GM19035 (cell line): ENCODE measurements at regions not wholly inside any gene's neighbourhood (a gene's known extent, or its start where the extent isn't known, plus 50 kb on each side); places are given as distances from the start of the nearest gene placed in this dataset.
A peak's percentile ranks its signal among the peaks of the same experiment; 100 is the strongest.

Experiments
- ATAC-seq: cut with Tn5 transposase; IDR thresholded peaks from one replicate; pipeline ENCODE4 v1.9.1; 2021; ENCODE audit not compliant: unreplicated experiment

- ATAC-seq = no peak
Observed at GRCh38 chr12:24759155-24759554, 189.7 kb downstream of the BCAT1 start.

DNA sequence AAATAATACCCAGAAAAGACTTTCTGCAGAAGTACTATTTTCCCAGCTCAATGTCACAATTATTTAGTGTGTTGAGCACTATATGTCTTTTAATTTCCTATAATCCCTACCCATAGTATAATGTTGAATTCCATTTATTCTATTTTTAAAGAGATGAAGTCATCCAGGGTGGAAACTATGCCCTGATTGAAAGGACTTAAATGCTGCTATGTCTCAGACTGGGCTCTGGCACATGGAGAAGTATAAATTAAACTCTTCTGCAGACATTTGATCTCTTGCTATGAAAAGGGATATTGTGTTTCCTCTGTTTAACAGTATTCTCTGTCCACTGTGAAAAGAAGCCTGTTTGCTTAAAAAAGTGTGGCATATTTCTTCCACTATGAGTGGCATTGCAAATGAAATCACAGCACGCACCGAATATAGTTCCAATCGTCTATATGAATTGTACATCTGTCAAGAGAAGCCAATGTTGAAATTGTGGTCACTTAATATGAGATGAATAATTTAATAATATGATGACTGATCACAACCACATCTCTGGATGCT is 192.3 kb downstream of the BCAT1 start:
- ATAC-seq = no peak

GRCh38 chr12:24754690-24755638 is 193.9 kb downstream of the BCAT1 start:
- ATAC-seq = no peak

GRCh38 chr12:24752763-24753462 is 196.0 kb downstream of the BCAT1 start:
- ATAC-seq = no peak

DNA sequence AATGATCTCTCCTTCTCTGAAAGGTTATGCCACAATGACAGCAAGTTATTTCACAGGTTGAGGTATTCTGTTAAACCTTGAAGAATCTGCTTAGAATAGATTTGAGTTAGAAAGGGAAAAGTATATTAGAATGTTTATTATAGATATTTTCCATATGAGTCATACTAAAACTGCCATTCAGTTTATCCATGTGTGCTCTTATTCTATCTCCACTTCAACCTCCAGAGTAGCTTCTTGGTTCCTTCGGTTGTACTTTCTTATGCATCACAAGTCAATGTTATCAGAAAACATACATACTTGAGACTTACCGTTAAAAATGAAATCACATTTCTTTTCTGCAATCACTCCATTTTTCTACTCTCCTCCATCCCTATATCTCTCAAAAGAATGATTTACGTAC is 197.7 kb downstream of the BCAT1 start:
- ATAC-seq = no peak

DNA sequence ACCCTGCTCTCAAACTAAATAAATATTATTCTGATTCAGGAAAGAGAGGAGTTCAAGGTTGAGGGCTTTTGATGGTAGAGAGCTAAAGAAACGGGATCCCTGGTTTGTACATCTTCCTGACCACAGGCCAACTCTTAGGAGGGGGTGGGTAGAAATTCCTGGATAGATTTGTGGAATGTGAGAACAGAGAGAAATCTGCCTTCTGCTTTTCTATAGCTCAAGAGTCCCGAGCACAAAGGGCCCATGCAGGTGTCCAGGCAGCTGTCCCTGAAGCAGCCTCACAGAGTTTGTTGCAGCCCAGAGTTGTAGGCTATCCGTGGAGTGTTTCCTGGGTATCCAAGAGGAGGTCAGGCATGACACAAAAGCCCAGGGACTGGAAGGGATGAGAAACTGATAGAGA is 198.6 kb downstream of the BCAT1 start:
- ATAC-seq = no peak

DNA sequence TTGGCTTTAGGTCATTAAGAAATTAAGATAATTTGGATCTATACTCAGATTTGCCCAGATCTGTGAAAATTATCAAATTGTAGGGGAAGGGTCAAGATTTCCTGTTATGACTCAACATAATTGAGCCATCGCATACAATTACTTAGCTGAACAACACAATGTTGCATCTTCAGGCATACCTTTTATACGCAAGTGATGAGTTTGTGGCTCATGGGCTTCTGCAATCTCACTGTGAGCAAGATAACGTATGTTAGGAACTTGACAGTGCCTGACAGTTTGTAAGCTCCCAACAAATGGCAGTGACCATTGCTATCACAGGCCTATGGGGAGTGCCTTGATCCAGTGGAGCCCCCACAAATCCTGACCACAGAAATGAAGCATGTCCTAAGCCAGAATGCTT is 199.7 kb downstream of the BCAT1 start:
- ATAC-seq = no peak

DNA sequence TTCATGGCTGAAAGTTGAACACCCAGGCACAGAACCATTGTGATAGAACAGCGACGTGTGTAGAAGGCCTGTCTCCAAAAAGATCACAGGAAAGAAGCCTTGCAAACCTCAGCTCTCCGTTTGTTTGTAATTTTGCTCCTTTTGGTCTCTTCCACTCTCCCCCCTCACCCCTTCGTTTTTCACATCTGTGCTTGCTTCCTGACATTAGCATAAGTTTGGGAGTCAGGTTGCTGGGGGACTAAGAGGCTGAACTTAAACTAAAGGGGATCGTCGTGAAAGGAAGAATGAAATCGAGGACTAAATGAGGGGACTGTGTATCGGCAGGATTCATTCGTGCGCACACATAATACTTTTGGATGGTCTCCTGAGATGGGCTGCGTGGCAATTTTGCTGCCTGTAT is 200.6 kb downstream of the BCAT1 start:
- no peak for ATAC-seq

DNA sequence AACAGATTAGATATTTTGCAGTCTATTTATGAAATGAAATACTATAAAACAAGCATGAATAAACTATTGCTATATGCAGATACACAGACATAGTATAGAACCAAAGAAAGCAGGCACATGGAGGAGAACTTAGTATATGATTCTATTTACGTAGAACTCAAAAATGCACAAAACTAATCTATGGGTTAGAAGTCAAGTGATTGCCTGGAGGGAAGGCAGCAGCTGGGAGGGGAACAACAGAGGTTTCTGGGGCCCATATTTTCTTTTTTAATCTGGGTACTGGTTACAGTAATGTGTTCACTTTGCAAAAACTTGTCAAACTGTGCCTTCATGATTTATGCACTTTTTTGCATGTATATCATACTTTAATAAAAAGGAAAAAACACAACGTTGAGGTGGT is 202.0 kb downstream of the BCAT1 start:
- no peak for ATAC-seq

GRCh38 chr12:24746006-24746671 is 202.8 kb downstream of the BCAT1 start:
- no peak for ATAC-seq

- no peak for ATAC-seq
Observed at GRCh38 chr12:24743941-24744793, 204.7 kb downstream of the BCAT1 start.

DNA sequence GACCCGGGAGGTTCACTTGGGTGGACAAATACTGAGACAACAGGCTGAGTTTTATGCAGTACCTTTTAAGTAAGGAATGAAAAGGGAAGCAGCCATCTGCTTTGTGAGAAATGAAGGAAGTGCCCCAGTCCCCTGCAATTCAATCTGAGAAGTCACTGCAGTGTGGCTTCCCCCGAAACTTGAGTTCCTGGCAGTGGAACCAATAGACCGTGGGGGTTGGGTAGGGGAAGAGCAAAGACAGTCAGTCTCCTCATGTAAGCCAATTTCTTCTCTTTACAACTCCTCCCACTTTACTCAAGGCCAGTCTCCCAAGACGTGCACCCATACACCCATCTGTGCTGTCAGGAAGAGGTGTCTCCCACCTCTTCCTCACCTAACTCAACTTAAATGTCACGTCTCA is 206.5 kb downstream of the BCAT1 start:
- peak; percentile 84 for ATAC-seq

DNA sequence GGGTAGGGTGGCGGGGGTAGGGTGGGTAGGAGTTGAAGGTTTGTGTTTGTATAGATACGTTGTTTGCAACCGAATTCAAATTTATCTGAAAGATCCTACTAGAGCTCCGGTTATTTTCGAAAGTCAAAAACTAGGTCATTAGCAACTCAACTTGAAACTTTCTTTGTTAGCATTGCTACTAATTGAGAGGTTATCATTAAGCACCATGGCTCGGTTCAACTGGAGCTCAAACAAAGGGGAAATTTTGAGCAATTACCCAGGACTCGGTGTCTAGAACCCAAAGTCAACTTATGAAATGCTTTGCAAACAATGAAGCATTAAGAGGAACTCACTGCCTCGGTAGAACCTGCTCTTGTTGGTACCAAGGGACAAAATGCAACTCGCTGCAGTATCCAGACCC is 207.7 kb downstream of the BCAT1 start:
- ATAC-seq = peak; percentile 61

DNA sequence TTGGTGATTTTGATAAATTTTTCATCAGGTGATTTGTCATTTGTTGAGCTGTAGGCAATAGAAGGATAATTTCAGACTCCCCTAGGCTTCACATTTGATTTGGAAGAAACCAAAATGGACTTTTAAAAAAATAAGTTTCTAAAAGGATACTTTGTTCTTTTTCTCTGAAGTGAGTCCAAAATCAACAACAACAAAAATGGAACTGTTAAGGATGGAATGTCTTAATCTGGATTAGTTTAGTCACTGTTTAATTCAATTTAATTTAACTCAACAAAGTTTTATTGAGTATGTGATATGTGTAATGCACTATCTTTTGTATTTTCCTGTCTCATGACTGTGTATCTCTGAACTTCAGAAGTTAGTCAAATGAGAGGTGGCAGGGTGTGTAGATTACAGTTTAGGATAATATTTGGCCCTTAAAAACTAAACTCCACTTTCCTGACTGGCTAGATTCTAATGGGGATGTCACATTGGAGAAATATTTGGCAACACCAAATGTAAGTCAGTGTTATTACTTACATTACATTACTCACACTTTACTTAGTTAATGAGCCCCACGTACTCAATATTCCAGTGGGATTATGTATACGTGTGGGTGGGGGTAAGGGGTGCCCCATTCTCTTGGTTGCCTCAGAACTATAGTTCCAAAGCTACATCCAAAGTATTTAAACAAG is 209.7 kb downstream of the BCAT1 start:
- ATAC-seq = no peak

DNA sequence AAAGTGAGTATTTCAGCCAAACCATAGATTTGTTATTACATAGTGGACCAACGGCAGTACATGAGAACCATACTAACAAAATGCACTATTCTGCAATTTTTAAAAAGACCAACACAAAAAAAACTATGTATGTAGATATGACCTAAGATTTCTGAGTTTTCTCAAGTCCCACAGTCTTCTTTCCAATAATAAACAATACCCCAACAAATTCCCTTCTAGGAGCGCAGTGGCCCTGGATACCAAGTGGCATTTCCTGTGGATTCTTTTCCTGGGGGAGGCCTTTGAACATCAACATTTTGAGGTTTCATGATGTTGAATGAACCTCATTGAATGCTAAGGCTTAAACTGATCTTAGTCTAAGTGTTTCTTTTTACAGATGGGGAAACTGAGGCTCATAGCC is 210.5 kb downstream of the BCAT1 start:
- no peak for ATAC-seq

GRCh38 chr12:24731596-24731995 is 217.3 kb downstream of the BCAT1 start:
- ATAC-seq = no peak

DNA sequence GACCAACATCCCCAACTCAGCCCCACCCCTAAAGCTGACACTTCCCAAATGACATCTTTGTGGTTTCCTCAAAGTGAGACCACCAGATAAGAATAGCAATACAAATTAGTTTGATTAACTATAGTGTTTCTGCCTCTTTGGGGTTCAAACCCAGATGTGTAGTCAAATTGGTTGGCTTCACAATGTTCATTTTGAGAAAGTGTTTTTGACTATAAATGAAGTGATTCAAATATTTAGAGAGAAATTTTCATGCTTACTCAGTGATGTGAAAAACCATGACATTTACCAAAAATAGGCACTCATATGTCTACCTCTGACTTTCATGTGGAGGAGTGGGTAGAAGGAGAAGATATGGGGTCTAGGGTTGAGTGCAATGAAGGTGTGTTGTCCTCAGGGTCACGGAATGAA is 218.4 kb downstream of the BCAT1 start:
- peak; percentile 73 for ATAC-seq

DNA sequence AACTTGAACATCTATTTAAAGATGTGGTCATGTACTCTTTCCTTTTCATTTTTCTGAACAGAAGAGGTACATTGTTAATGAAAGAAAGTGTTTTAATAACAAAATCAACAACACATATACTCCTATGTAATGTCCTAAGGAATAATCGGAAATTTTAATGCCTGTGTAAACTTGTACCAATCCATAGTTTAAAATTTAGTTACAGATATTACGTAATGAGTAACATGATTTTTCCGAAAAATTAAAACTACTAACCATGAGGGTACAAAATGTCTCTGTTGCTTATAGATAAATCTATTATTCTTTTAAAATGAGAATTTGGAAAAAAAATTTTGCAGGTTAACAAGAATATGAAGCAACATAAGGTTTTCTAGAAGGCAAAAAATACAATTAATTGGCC is 220.1 kb downstream of the BCAT1 start:
- no peak for ATAC-seq

- ATAC-seq = peak; percentile 39
Observed at GRCh38 chr12:24728366-24728765, 220.5 kb downstream of the BCAT1 start.

GRCh38 chr12:24725616-24726015 is 223.3 kb downstream of the BCAT1 start:
- ATAC-seq = no peak
